HCT116 (cell line): ENCODE measurements at regions not wholly inside any gene's neighbourhood (a gene's known extent, or its start where the extent isn't known, plus 50 kb on each side); places are given as distances from the start of the nearest gene placed in this dataset.

ENCODE experiments used
- ATAC-seq: fragments of 200-7000 bp; cut with Tn5 transposase; 2 replicates; pipeline ENCODE4 v1.9.1; 2020; ENCODE audit warnings: mild to moderate bottlenecking, moderate library complexity
- BruUV-seq: library from RNA; stranded (reverse); fragments of 400-500 nt; replicated peaks from 2 replicates; lab custom pipeline; 2021; lab: Mats Ljungman, UMichigan
- CTCF ChIA-PET: fragments of 300-600 bp; sonication (Branson Sonifier 250); formaldehyde crosslinking; loops from one replicate; lab custom pipeline; 2021; ENCODE audit warnings: antibody characterized with exemption; lab: Charles Lee
- POLR2A ChIA-PET: fragments of 300-600, 350-600 bp; sonication (Branson Sonifier 250); formaldehyde crosslinking; loops from one replicate; lab custom pipeline; 2021; ENCODE audit warnings: antibody characterized with exemption; lab: Charles Lee
- RAD21 ChIA-PET, 2 experiments: fragments of 300-600 bp; sonication (Branson Sonifier 250); formaldehyde crosslinking; loops; one replicate each; lab custom pipeline; 2023; ENCODE audit warnings: low total read pairs in 2 of 2; ENCODE audit not compliant: uncharacterized antibody in 2 of 2, unreplicated experiment in 2 of 2, low non-redundant PET in 1 of 2; lab: Charles Lee
- DNase-seq: peaks from one replicate; pipeline ENCODE4 v3.0.0-alpha.2; 2010; ENCODE audit warnings: low read depth, low spot score
- H2AFZ ChIP-seq: fragments of 200-600 bp; shearing (Covaris generic), sonication (generic); 2 replicates; pipeline ENCODE4 v1.6.1; 2017; ENCODE audit warnings: low read depth, mixed run types, mixed read lengths, antibody characterized with exemption, low read length; ENCODE audit not compliant: poor library complexity, severe bottlenecking
- H3K27ac ChIP-seq: 2 replicates; pipeline ENCODE4 v1.5.1; 2012; ENCODE audit warnings: low read depth, low read length
- H3K27me3 ChIP-seq: fragments of 200-600 bp; sonication (generic); 2 replicates; pipeline ENCODE4 v1.6.1; 2016; ENCODE audit warnings: mixed run types, low read length, mixed read lengths; ENCODE audit not compliant: insufficient read depth
- H3K36me3 ChIP-seq, 2 experiments: fragments of 200-500 bp in 1 of 2; fragments of 200-600 bp in 1 of 2; sonication (Bioruptor generic) in 1 of 2; sonication (generic) in 1 of 2; 2 replicates each; pipeline versions ENCODE4 v1.5.1 to v1.6.1; 2014 to 2016; ENCODE audit warnings: low read length in 2 of 2, inconsistent platforms in 1 of 2, mixed read lengths in 1 of 2, mixed run types in 1 of 2; ENCODE audit not compliant: insufficient read depth in 2 of 2, control insufficient read depth in 1 of 2
- H3K4me1 ChIP-seq, 2 experiments: fragments of 200-600 bp in 1 of 2; sonication (generic) in 1 of 2; 2 replicates each; pipeline versions ENCODE4 v1.5.1 to v1.6.1; 2012 to 2017; ENCODE audit warnings: low read length in 2 of 2, inconsistent platforms in 1 of 2, mild to moderate bottlenecking in 1 of 2, mixed read lengths in 1 of 2, mixed run types in 1 of 2, moderate library complexity in 1 of 2; ENCODE audit not compliant: insufficient read depth in 2 of 2, control insufficient read depth in 1 of 2
- H3K4me2 ChIP-seq: fragments of 200-600 bp; sonication (generic); 2 replicates; pipeline ENCODE4 v1.6.1; 2017; ENCODE audit warnings: mixed run types, low read length, mixed read lengths
- H3K4me3 ChIP-seq, 2 experiments: fragments of 200-600 bp in 1 of 2; sonication (generic) in 1 of 2; replicated peaks in 1 of 2; 2 replicates each; pipeline ENCODE4 v1.5.1; 2011 to 2016; ENCODE audit warnings: low read length in 2 of 2, control low read depth in 1 of 2, low read depth in 1 of 2, mild to moderate bottlenecking in 1 of 2, mixed read lengths in 1 of 2, mixed run types in 1 of 2
- H3K79me2 ChIP-seq: fragments of 200-600 bp; sonication (generic); 2 replicates; pipeline ENCODE4 v1.6.1; 2017; ENCODE audit warnings: mild to moderate bottlenecking, mixed run types, low read length, moderate library complexity, mixed read lengths; ENCODE audit not compliant: insufficient read depth
- H3K9ac ChIP-seq: fragments of 200-600 bp; sonication (generic); 2 replicates; pipeline ENCODE4 v1.6.1; 2016; ENCODE audit warnings: low read length, mixed read lengths
- H3K9me2 ChIP-seq: fragments of 200-600 bp; sonication (generic), shearing (Covaris generic); 2 replicates; pipeline ENCODE4 v1.6.1; 2017; ENCODE audit warnings: mixed run types, mild to moderate bottlenecking, moderate library complexity; ENCODE audit not compliant: insufficient read depth
- H3K9me3 ChIP-seq, 2 experiments: fragments of 200-500 bp in 1 of 2; fragments of 200-600 bp in 1 of 2; sonication (Bioruptor generic) in 1 of 2; sonication (generic) in 1 of 2; 2 replicates each; pipeline ENCODE4 v1.6.1; 2014 to 2017; ENCODE audit warnings: low read length in 2 of 2, mixed read lengths in 2 of 2, inconsistent platforms in 1 of 2, low read depth in 1 of 2, mild to moderate bottlenecking in 1 of 2, mixed run types in 1 of 2, moderate library complexity in 1 of 2; ENCODE audit not compliant: control insufficient read depth in 1 of 2, insufficient read depth in 1 of 2
- H4K20me1 ChIP-seq: fragments of 200-600 bp; sonication (generic), shearing (Covaris generic); 2 replicates; pipeline ENCODE4 v1.6.1; 2017; ENCODE audit warnings: mixed run types, mild to moderate bottlenecking, moderate library complexity; ENCODE audit not compliant: insufficient read depth
- CBX3 ChIP-seq: IDR thresholded peaks from 2 replicates; pipeline ENCODE4 v1.6.1; 2012; ENCODE audit warnings: low read depth
- EGR1 ChIP-seq: IDR thresholded peaks from 2 replicates; pipeline ENCODE4 v1.6.1; 2012; ENCODE audit warnings: low read depth
- JUND ChIP-seq: IDR thresholded peaks from 2 replicates; pipeline ENCODE4 v1.6.1; 2012
- POLR2AphosphoS5 ChIP-seq: IDR thresholded peaks from 2 replicates; pipeline ENCODE4 v1.6.1; 2011; ENCODE audit warnings: mild to moderate bottlenecking, low read depth, low read length, moderate library complexity
- REST ChIP-seq: IDR thresholded peaks from 2 replicates; pipeline ENCODE4 v1.6.1; 2012; ENCODE audit warnings: low read depth
- SP1 ChIP-seq: IDR thresholded peaks from 2 replicates; pipeline ENCODE4 v1.6.1; 2012; ENCODE audit warnings: low read depth
- SRF ChIP-seq: IDR thresholded peaks from 2 replicates; pipeline ENCODE4 v1.6.1; 2012; ENCODE audit warnings: low read depth
- TCF7L2 ChIP-seq: IDR thresholded peaks from 2 replicates; pipeline ENCODE4 v1.7.0; 2011; ENCODE audit warnings: borderline replicate concordance, inconsistent platforms; ENCODE audit not compliant: insufficient read depth, insufficient read length; ENCODE audit errors: extremely low read depth
- YY1 ChIP-seq: IDR thresholded peaks from 2 replicates; pipeline ENCODE4 v1.6.1; 2011; ENCODE audit warnings: low read length, low read depth, moderate library complexity, mild to moderate bottlenecking; ENCODE audit not compliant: insufficient replicate concordance; ENCODE audit errors: extremely low read depth
- intact Hi-C: fragments of 100-400 bp; cut with micrococcal nuclease; formaldehyde crosslinking; loops from 2 replicates; pipeline ENCODE4 v1.10.0; 2022
- TF ChIP-seq, protein P1 (sequence below): IDR thresholded peaks from 2 replicates; pipeline ENCODE4 v1.6.1; 2012
- TF ChIP-seq, protein P2 (sequence below): IDR thresholded peaks from 2 replicates; pipeline ENCODE4 v1.6.1; 2012

DNA sequence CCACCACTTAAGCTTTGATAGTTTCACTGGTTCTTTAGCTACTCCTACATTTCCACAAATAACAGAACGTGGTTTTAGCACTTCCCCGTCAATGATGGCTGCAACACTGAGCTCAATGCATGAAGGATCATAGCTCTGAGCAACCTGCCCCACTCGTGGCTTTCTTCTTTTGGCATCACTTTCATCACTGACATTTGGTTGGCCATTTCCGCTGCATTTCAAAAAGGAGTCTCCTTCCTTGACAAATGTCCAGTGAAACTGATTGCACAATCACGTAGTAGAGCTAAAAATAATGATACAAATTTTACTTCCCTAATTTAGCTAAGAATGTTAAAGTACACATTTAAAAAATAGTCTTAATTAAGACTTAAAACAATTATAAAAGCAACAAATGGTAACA, 205.2 kb upstream of the HDAC4 start:
- Histone ChIP-seq H3K27me3 (peaks cover 3% of the 10 kb centered on the region; the same call in 1 of the 2 replicates), H3K9me3 (no peaks in the 10 kb centered on the region; a peak in 1 of 4 replicates), H3K9me2 (no peaks in the 10 kb centered on the region), H2AFZ (no peak overlapping the region), H3K27ac (no peak overlapping the region), H4K20me1 (no peaks in the 10 kb centered on the region), H3K4me1 (no peaks in the 10 kb centered on the region), H3K4me2 (no peak overlapping the region), H3K9ac (no peak overlapping the region), H3K79me2 (no peaks in the 10 kb centered on the region), H3K36me3 (no peaks in the 10 kb centered on the region), H3K4me3 (no peak overlapping the region)
- RAD21 ChIA-PET: no interaction called here
- DNase-seq: no peak
- intact Hi-C loops: no loop called here
- CTCF ChIA-PET: no interaction called here
- BruUV-seq: no TSS peak
- ATAC-seq: no peak
- POLR2A ChIA-PET: no interaction called here
- TF ChIP-seq, protein P1, sequence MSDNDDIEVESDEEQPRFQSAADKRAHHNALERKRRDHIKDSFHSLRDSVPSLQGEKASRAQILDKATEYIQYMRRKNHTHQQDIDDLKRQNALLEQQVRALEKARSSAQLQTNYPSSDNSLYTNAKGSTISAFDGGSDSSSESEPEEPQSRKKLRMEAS: no peak
- TF ChIP-seq JUND (no peak), POLR2AphosphoS5 (no peak), REST (no peak), SRF (no peak), CBX3 (no peak), EGR1 (no peak), SP1 (no peak), TCF7L2 (no peak), YY1 (no peak)
- TF ChIP-seq, protein P2, sequence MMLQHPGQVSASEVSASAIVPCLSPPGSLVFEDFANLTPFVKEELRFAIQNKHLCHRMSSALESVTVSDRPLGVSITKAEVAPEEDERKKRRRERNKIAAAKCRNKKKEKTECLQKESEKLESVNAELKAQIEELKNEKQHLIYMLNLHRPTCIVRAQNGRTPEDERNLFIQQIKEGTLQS: no peak
